K562 (cell line): ENCODE measurements at regions not wholly inside any gene's neighbourhood (a gene's known extent, or its start where the extent isn't known, plus 50 kb on each side); places are given as distances from the start of the nearest gene placed in this dataset.
"Not testable (repeated sequence)": the region's sequence is repeated elsewhere in the genome, so short reads cannot be mapped to it uniquely, and the experiment has no call there.

Experiments used
- ATAC-seq: fragments of 200-7000 bp; cut with Tn5 transposase; 3 replicates; pipeline ENCODE4 v1.9.1; 2020; ENCODE audit warnings: moderate library complexity
- BruUV-seq: library from RNA; stranded (reverse); fragments of 400-500 nt; replicated peaks from 2 replicates; lab custom pipeline; 2021; lab: Mats Ljungman, UMichigan
- CTCF ChIA-PET: fragments of 300-600 bp; formaldehyde crosslinking; extraction: SDS; loops from one replicate; lab custom pipeline; 2021; ENCODE audit warnings: low intra/inter-chr PET ratio; lab: Yijun Ruan, JAX
- POLR2A ChIA-PET: fragments of 300-600, 350-650 bp; sonication (Branson Sonifier 250); formaldehyde crosslinking; extraction: SDS; loops from one replicate; lab custom pipeline; 2021; ENCODE audit warnings: antibody characterized with exemption, inconsistent platforms; lab: Yijun Ruan, JAX
- DNase-seq, 4 experiments: peaks; one replicate each; pipeline versions ENCODE4 v3.0.0 to v3.0.0-alpha.2; 2011 to 2018; ENCODE audit warnings: low spot score in 3 of 4, mixed read lengths in 3 of 4; ENCODE audit errors: extremely low read depth in 1 of 4
- FAIRE-seq: peaks from 2 replicates; lab custom pipeline; 2011; peaks lifted over from hg19 to GRCh38; lab: Jason Lieb, UNC
- H2AFZ ChIP-seq: 2 replicates; pipeline ENCODE4 v1.6.0; 2011; ENCODE audit warnings: low read depth, low read length, control low read depth, inconsistent platforms
- H3K27ac ChIP-seq: fragments of 200-600 bp; 3 replicates; pipeline ENCODE4 v1.8.0; 2011; ENCODE audit warnings: low read depth, mild to moderate bottlenecking, control low read depth, inconsistent platforms, low read length, moderate library complexity, mixed read lengths; ENCODE audit errors: extremely low read depth
- H3K27me3 ChIP-seq, 2 experiments: fragments of 300-600 bp in 1 of 2; 2 replicates in 1 of 2; 3 replicates in 1 of 2; pipeline versions ENCODE4 v1.6.0 to v1.8.0; 2011; ENCODE audit warnings: inconsistent platforms in 2 of 2, low read length in 2 of 2, mild to moderate bottlenecking in 1 of 2, mixed read lengths in 1 of 2, moderate library complexity in 1 of 2; ENCODE audit not compliant: control insufficient read depth in 2 of 2, insufficient read depth in 2 of 2
- H3K36me3 ChIP-seq: fragments of 300-600 bp; 3 replicates; pipeline ENCODE4 v1.8.0; 2011; ENCODE audit warnings: mild to moderate bottlenecking, low read length, inconsistent platforms; ENCODE audit not compliant: control insufficient read depth, insufficient read depth
- H3K4me1 ChIP-seq, 2 experiments: fragments of 200-600 bp in 1 of 2; replicated peaks in 1 of 2; 2 replicates in 1 of 2; 3 replicates in 1 of 2; pipeline versions ENCODE4 v1.5.1 to v1.8.0; 2011; ENCODE audit warnings: inconsistent platforms in 2 of 2, low read length in 2 of 2, mild to moderate bottlenecking in 1 of 2, mixed read lengths in 1 of 2, moderate library complexity in 1 of 2; ENCODE audit not compliant: control insufficient read depth in 2 of 2, insufficient read depth in 2 of 2
- H3K4me2 ChIP-seq: 2 replicates; pipeline ENCODE4 v1.6.1; 2011; ENCODE audit warnings: low read length, control low read depth, inconsistent platforms, mixed read lengths; ENCODE audit not compliant: insufficient read depth
- H3K4me3 ChIP-seq: fragments of 200-600 bp; sonication (generic), shearing (Covaris generic); 2 replicates; pipeline ENCODE4 v1.5.1; 2016; ENCODE audit warnings: control low read depth, inconsistent platforms
- H3K79me2 ChIP-seq: fragments of 200-600 bp; 3 replicates; pipeline ENCODE4 v1.8.0; 2011; ENCODE audit warnings: low read length, inconsistent platforms; ENCODE audit not compliant: control insufficient read depth, insufficient read depth
- H3K9ac ChIP-seq, 2 experiments: 2 replicates each; pipeline versions ENCODE4 v1.6.0 to v1.6.1; 2011; ENCODE audit warnings: low read depth in 2 of 2, low read length in 2 of 2, control low read depth in 1 of 2, inconsistent platforms in 1 of 2, mild to moderate bottlenecking in 1 of 2, mixed read lengths in 1 of 2; ENCODE audit not compliant: insufficient read depth in 1 of 2
- H3K9me1 ChIP-seq: one replicate; pipeline ENCODE4 v1.6.0; 2011; ENCODE audit warnings: inconsistent platforms, mild to moderate bottlenecking, low read length, moderate library complexity; ENCODE audit not compliant: control insufficient read depth, insufficient read depth
- H3K9me3 ChIP-seq: replicated peaks from 2 replicates; pipeline ENCODE4 v1.5.1; 2011; ENCODE audit warnings: low read depth, low read length, inconsistent platforms; ENCODE audit not compliant: control insufficient read depth, insufficient read depth
- H4K20me1 ChIP-seq: replicated peaks from 2 replicates; pipeline ENCODE4 v1.6.1; 2011; ENCODE audit warnings: low read length, inconsistent platforms, mixed read lengths; ENCODE audit not compliant: control insufficient read depth, insufficient read depth
- CHCHD3 ChIP-seq: fragments of 250-450 bp; sonication (Bioruptor Pico); IDR thresholded peaks from 2 replicates; pipeline ENCODE4 v2.1.2; 2022; ENCODE audit warnings: mild to moderate bottlenecking
- CHD4 ChIP-seq: fragments of 200-600 bp; sonication (generic); IDR thresholded peaks from 3 replicates; pipeline ENCODE4 v1.6.1; 2012; ENCODE audit warnings: low read depth, mild to moderate bottlenecking, mixed read lengths, low read length, inconsistent platforms; ENCODE audit not compliant: insufficient read depth, insufficient replicate concordance, poor library complexity, severe bottlenecking
- NR2F6 ChIP-seq: fragments of 450-650 bp; formaldehyde crosslinking; IDR thresholded peaks from 2 replicates; pipeline ENCODE4 v1.4.0; 2020; ENCODE audit warnings: mild to moderate bottlenecking
- RAD21 ChIP-seq, 2 experiments: fragments of 250-450 bp in 1 of 2; fragments of 450-650 bp in 1 of 2; sonication (Bioruptor Pico) in 1 of 2; formaldehyde crosslinking in 1 of 2; IDR thresholded peaks in 1 of 2; conservative IDR thresholded peaks in 1 of 2; 2 replicates each; pipeline versions ENCODE4 v1.4.0 to v1.8.0; 2020 to 2022; ENCODE audit warnings: mild to moderate bottlenecking in 2 of 2, moderate library complexity in 1 of 2
- TCF7L2 ChIP-seq: fragments of 150-350 bp; IDR thresholded peaks from 2 replicates; pipeline ENCODE4 v1.6.1; 2016; ENCODE audit warnings: low read depth, mild to moderate bottlenecking, low read length, moderate library complexity
- TOE1 ChIP-seq, 2 experiments: fragments of 450-650 bp in 1 of 2; sonication (generic) in 1 of 2; formaldehyde crosslinking in 1 of 2; IDR thresholded peaks; 2 replicates each; pipeline versions ENCODE4 v1.7.1 to v1.8.0; 2016 to 2022; ENCODE audit warnings: borderline replicate concordance in 2 of 2, mild to moderate bottlenecking in 2 of 2, antibody characterized with exemption in 1 of 2, inconsistent platforms in 1 of 2, low read depth in 1 of 2, missing genetic modification reagents in 1 of 2, moderate library complexity in 1 of 2
- ZNF175 ChIP-seq: fragments of 200-800 bp; sonication (Bioruptor generic); IDR thresholded peaks from 2 replicates; pipeline ENCODE4 v1.6.1; 2016; ENCODE audit warnings: low read depth, mild to moderate bottlenecking, missing genetic modification characterization, missing compliant biosample characterization
- ZNF24 ChIP-seq: fragments of 450-650 bp; IDR thresholded peaks from 2 replicates; pipeline ENCODE4 v1.6.1; 2016
- ZNF431 ChIP-seq: sonication (generic); formaldehyde crosslinking; IDR thresholded peaks from 2 replicates; pipeline ENCODE4 v1.8.0; 2022; ENCODE audit warnings: mild to moderate bottlenecking, missing genetic modification reagents
- WGBS: fragments of 100-300 bp; shearing (Covaris generic); methylation state at CpG from one replicate; pipeline ENCODE4 v1.1.6; 2016; ENCODE audit warnings: low coverage, mixed read lengths; ENCODE audit not compliant: insufficient coverage; ENCODE audit errors: missing lambda C conversion rate; 5-methylcytosine and 5-hydroxymethylcytosine counted together
- in situ Hi-C: fragments of 300-500 bp; cut with MboI; formaldehyde crosslinking; loops from 4 replicates; pipeline ENCODE4 v1.15.0; 2018; ENCODE audit warnings: inconsistent platforms, mixed read lengths
- intact Hi-C: fragments of 100-400 bp; cut with micrococcal nuclease; formaldehyde crosslinking; loops from 2 replicates; pipeline ENCODE4 v1.14.2; 2022
- TF ChIP-seq, protein P1 (sequence below): fragments of 250-450 bp; sonication (Bioruptor Pico); IDR thresholded peaks from 2 replicates; pipeline ENCODE4 v1.9.0; 2021; ENCODE audit warnings: mild to moderate bottlenecking, inconsistent platforms

DNA sequence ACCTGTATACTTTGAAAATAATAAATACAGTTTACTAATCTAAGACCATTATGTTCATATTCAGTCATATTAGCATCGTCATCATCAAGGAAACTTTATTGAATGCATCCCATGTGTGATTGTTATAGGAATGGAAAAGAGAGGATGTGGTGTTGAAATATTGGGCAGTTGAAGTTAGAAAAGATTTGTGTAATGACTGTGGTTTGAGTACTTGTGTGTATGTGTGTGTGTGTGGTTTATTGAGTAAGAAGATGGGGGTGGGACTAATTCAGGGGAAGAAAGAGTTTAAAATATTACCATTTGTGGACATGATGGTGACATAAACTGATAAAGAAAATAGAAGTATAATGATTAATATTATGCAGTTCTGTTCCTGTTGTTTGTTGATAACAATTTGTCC, 238.7 kb upstream of the SEL1L start (continued):
- TF ChIP-seq RAD21 (CRISPR knock-in tag; conservative IDR thresholded peaks at IDR 0.05 in 1 of 2, IDR thresholded peaks at IDR 0.05 in 1 of 2) (no peak), ZNF431 (CRISPR knock-in tag) (no peak), CHD4 (no peak), ZNF175 (CRISPR knock-in tag) (no peak), ZNF24 (no peak), NR2F6 (no peak), TOE1 (IDR thresholded peaks at IDR 0.05; ENCODE audit: borderline replicate concordance) (no peak), TOE1 (CRISPR knock-in tag; IDR thresholded peaks at IDR 0.05; ENCODE audit: borderline replicate concordance, low read depth) (no peak), CHCHD3 (CRISPR knock-in tag) (no peak)
- TF ChIP-seq, protein P1, sequence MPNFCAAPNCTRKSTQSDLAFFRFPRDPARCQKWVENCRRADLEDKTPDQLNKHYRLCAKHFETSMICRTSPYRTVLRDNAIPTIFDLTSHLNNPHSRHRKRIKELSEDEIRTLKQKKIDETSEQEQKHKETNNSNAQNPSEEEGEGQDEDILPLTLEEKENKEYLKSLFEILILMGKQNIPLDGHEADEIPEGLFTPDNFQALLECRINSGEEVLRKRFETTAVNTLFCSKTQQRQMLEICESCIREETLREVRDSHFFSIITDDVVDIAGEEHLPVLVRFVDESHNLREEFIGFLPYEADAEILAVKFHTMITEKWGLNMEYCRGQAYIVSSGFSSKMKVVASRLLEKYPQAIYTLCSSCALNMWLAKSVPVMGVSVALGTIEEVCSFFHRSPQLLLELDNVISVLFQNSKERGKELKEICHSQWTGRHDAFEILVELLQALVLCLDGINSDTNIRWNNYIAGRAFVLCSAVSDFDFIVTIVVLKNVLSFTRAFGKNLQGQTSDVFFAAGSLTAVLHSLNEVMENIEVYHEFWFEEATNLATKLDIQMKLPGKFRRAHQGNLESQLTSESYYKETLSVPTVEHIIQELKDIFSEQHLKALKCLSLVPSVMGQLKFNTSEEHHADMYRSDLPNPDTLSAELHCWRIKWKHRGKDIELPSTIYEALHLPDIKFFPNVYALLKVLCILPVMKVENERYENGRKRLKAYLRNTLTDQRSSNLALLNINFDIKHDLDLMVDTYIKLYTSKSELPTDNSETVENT (CRISPR knock-in tag), result no peak

DNA sequence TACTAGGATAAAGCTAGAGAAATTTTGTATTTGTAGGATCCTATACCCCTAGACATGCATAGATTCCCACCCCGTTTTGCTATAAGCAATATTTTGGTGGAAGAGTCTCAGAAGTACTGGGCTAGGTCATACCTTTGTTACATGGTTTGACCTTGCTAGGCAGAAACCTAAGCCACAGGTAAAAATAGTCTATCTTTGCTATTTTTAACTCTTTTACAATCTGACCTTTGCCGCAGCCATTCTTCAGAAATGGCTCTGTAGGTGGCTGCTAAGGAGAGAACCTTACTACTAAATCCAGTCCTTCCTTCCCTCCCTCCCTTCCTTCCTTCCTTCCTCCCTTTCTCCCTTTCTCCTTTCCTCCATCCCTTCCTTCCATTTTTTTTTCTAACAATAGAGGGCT, 242.9 kb upstream of the SEL1L start:
- H3K79me2 ChIP-seq, result no peaks in the 10 kb centered on the region
- CTCF ChIA-PET, result no interaction called here
- H2AFZ ChIP-seq, result no peak overlapping the region
- no peaks in the 10 kb centered on the region for H3K27me3 ChIP-seq
- in situ Hi-C loops (no loop called here), intact Hi-C loops (no loop called here)
- H3K9me1 ChIP-seq, result no peaks in the 10 kb centered on the region
- DNase-seq (no peak), ATAC-seq (no peak), FAIRE-seq (no peak)
- H3K27ac ChIP-seq, result no peak overlapping the region
- no TSS peak for BruUV-seq
- no peak overlapping the region for H3K9ac ChIP-seq
- no peak overlapping the region for H3K4me2 ChIP-seq
- no peaks in the 10 kb centered on the region for H3K9me3 ChIP-seq
- H3K36me3 ChIP-seq, result no peaks in the 10 kb centered on the region
- POLR2A ChIA-PET, result no interaction called here
- no peak overlapping the region for H3K4me3 ChIP-seq
- TF ChIP-seq TCF7L2, result no peak
- 0% methylated on average over 2 of the region's 2 CpGs for WGBS
- no peaks in the 10 kb centered on the region for H4K20me1 ChIP-seq
- no peaks in the 10 kb centered on the region for H3K4me1 ChIP-seq

DNA sequence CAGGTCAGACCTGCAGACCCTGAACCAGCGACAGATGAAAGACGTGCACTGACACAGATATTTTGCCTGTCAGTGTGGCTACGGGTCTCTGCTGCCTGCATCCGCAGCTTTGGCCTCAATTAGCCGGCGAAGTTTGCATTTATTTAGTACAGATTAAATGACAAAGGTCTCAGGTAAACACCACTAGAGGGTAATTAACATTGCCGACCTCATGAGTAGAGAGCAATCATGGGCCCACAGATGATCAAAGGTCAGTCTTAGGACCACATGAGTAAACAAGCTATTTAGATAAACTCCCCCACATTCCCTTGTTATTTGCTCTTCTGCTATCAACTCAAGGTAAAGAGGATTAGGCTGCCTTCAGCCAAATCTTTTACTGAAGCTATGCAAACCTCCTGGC, 248.1 kb upstream of the SEL1L start:
- H2AFZ ChIP-seq, H3K4me3 ChIP-seq, H3K4me2 ChIP-seq, FAIRE-seq, intact Hi-C loops, H3K79me2 ChIP-seq, H3K9me3 ChIP-seq, CTCF ChIA-PET, H4K20me1 ChIP-seq, in situ Hi-C loops, H3K9me1 ChIP-seq, H3K36me3 ChIP-seq, DNase-seq, H3K27ac ChIP-seq, H3K4me1 ChIP-seq, ATAC-seq, H3K9ac ChIP-seq, H3K27me3 ChIP-seq, BruUV-seq: not testable (repeated sequence)
- WGBS, result 0% methylated on average over 7 of the region's 7 CpGs
- POLR2A ChIA-PET, result interaction anchor here (0.6 kb wide), 1 partner anchor 180 kb away, joined by 3 read pairs; no protein-coding TSS in a partner anchor
